HG02588 (cell line): ENCODE measurements at regions not wholly inside any gene's neighbourhood (a gene's known extent, or its start where the extent isn't known, plus 50 kb on each side); places are given as distances from the start of the nearest gene placed in this dataset.
"Not testable (repeated sequence)": the region's sequence is repeated elsewhere in the genome, so short reads cannot be mapped to it uniquely, and the experiment has no call there.

Experiments
- ATAC-seq: cut with Tn5 transposase; IDR thresholded peaks from one replicate; pipeline ENCODE4 v1.9.1; 2021; ENCODE audit warnings: mild to moderate bottlenecking, moderate library complexity; ENCODE audit not compliant: unreplicated experiment

GRCh38 chr11:104776501-104777170, 121.6 kb downstream of the CASP12 start:
- no peak for ATAC-seq

GRCh38 chr11:104774578-104774977, 123.7 kb downstream of the CASP12 start:
- ATAC-seq: no peak

- ATAC-seq: no peak
Observed at GRCh38 chr11:104772806-104773241, 125.4 kb downstream of the CASP12 start.

GRCh38 chr11:104771763-104772162, 126.5 kb downstream of the CASP12 start:
- ATAC-seq: no peak

- not testable (repeated sequence) for ATAC-seq
Observed at GRCh38 chr11:104771046-104771445, 127.2 kb downstream of the CASP12 start.

- ATAC-seq: no peak
Observed at GRCh38 chr11:104765401-104766095, 132.7 kb downstream of the CASP12 start.

DNA sequence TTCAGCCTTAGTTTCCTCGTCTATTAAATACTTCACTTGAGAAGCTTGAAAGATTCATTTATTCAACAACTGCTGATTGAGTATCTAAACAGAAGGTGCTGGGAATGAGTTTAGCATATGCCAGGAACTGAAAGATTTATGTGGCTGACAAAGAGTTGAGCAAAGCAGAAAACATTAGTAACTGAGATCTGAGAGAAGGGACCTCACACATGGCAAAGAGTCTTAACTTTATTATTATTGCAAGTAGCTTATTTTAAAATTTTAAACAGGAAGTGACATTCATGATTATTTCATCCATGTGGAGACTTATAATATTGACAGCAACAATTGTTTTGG, 133.6 kb downstream of the CASP12 start:
- no peak for ATAC-seq

- no peak for ATAC-seq
Observed at GRCh38 chr11:104763930-104764709, 134.1 kb downstream of the CASP12 start.

GRCh38 chr11:104761511-104761910, 136.7 kb downstream of the CASP12 start:
- ATAC-seq: no peak

GRCh38 chr11:104759464-104759863, 138.8 kb downstream of the CASP12 start:
- ATAC-seq: no peak

DNA sequence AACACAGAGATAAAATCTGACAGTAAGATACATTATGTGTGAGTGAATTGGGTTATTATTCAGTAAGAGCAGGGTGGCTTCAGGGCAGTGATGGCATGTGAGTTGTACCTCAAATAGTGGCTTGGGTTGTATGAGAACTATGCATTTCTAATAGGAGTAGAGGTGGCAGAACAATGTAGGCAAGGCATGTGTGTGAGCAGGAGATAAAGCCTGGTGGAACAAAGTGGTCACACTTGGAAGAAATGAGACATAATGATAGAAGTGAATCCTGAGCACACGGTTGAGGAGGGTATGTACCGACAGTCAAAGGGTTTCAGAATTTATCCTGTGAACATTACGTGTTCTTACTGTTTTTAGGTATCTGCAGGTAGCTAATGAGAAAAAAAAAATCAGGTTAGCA, 159.3 kb downstream of the CASP12 start:
- no peak for ATAC-seq

GRCh38 chr11:104738208-104738607, 160.1 kb downstream of the CASP12 start:
- ATAC-seq: no peak

DNA sequence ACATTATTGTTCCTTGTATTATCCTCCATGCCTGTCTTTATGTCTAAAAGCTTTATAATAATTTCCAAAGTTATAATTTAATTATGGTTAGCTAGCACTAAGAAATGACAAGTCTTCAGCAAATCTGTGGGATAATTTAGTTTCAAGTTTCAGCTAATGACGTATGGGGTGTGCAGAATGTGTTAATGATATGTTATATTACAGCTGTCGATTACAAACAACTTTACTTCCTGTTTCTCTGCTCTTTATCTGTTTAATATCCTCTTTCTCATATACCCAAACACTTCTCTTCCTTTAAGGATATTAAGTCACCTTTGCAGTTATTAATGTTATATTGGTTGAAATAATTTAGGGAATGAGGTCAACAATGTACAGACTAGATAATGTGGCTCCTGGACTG, 161.8 kb downstream of the CASP12 start:
- ATAC-seq: no peak

- ATAC-seq: no peak
Observed at GRCh38 chr11:104734998-104735397, 163.3 kb downstream of the CASP12 start.

DNA sequence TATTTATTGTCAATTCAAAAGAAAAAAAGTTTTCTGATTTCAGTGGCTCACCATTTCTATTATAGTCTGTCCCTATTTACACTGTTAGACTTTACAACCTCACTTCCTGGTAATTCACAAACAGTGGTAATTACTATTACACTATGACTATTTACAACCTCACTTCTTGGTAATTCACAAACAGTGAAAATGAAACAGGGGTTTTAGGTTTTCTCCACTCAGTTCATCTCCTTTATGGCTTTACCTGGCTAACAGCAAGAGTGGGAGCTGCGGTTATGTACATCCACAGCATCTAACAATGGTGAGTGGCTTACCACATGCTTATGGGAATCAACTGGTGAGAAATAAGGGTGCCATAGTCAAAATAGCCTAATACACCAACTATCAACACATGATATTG, 166.4 kb downstream of the CASP12 start:
- no peak for ATAC-seq

DNA sequence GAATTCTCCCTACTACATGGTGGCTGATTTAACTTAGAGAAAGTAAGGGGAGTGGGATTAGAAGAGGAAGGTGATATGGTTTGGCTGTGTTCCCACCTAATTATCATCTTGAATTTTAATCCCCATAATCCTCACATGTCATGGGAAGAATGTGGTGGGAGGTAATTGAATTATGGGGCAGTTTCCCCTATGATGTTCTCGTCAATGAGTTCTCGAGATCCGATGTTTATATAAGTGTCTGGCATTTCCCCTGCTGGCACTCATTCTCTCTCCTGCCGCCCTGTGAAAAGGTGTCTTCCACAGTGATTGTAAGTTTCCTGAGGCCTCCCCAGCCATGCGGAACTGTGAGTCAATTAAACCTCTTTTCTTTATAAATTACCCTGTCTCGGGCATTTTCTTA, 169.3 kb downstream of the CASP12 start:
- ATAC-seq: no peak

GRCh38 chr11:104727768-104728167, 170.5 kb downstream of the CASP12 start:
- no peak for ATAC-seq

DNA sequence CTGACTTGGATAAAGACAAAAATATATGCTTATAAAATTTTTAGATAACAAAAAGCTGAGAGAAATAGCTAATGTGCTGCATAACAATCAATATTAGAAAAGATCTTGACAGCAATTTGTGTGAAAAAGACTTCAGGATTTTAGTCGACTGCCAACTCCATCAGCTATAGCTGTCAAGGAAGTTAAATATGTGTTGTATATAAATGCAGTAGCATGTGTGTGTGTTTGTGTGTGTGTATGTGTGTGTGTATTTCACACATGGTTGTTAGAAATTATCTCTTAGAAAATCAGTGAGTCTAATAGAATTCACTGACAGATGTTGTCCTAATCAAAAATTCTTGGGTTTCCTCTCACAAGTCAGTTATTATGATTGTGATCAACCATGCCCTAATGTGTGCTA, 171.2 kb downstream of the CASP12 start:
- no peak for ATAC-seq

- ATAC-seq: no peak
Observed at GRCh38 chr11:104725796-104726408, 172.4 kb downstream of the CASP12 start.

- no peak for ATAC-seq
Observed at GRCh38 chr11:104713401-104713800, 184.9 kb downstream of the CASP12 start.

DNA sequence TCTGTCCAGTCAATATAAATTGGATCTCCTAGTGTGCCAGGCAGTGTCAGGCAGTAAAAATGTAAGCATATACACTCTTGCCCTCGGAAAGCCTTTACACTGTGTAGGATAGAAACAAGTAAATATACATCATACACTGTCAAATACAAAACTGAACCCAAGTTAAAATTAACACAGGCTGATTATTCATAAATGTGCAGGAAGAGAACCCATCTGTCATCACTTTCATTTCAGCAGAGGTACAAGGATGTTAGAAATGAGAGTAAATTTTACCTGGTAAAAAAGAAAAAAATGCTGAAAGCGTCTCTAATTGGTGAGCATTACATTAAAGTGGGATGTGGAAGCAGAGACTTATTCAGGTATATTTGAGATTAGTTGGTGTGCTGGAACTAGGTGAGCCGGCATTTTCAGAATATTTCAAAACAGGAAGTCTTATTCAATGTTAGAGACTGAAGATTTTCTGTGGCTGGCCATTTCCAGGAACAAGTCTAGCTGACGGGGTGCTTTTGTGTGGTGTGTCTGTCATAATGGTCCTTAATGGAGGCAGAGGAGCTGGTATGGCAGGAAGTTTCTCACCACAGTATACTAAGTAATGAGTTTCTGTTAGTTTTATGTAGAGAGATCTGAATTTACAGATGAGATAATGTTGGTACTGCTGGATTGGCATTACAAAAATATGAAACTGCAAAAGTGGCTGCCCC, 192.6 kb downstream of the CASP12 start:
- ATAC-seq: peak; percentile 99
